Activated CD8-positive, alpha-beta T cell treated with anti-CD3 and anti-CD28 coated beads for 36 hours (primary cell): ENCODE measurements at regions not wholly inside any gene's neighbourhood (a gene's known extent, or its start where the extent isn't known, plus 50 kb on each side); places are given as distances from the start of the nearest gene placed in this dataset.

Experiments
- ATAC-seq: fragments of 200-7000 bp; cut with Tn5 transposase; one replicate; pipeline ENCODE4 v1.10.0; 2021; ENCODE audit warnings: mild to moderate bottlenecking, moderate library complexity
- CTCF ChIA-PET: fragments of 350-600 bp; sonication (Branson Sonifier 250); formaldehyde crosslinking; loops from one replicate; lab custom pipeline; 2021; ENCODE audit warnings: antibody characterized with exemption; lab: Charles Lee
- POLR2A ChIA-PET: fragments of 350-600 bp; sonication (Branson Sonifier 250); formaldehyde crosslinking; loops from one replicate; lab custom pipeline; 2021; ENCODE audit warnings: antibody characterized with exemption; lab: Charles Lee
- DNase-seq: peaks from one replicate; pipeline ENCODE4 v3.0.0-alpha.2; 2020
- H3K27ac Mint-ChIP-seq: one replicate; pipeline ENCODE4 v1.8.0; 2021; ENCODE audit warnings: mild to moderate bottlenecking, mixed read lengths
- H3K27me3 Mint-ChIP-seq: one replicate; pipeline ENCODE4 v1.8.0; 2021; ENCODE audit warnings: mixed read lengths
- H3K36me3 Mint-ChIP-seq: one replicate; pipeline ENCODE4 v1.8.0; 2021; ENCODE audit warnings: low read depth, mixed read lengths
- H3K4me1 Mint-ChIP-seq: one replicate; pipeline ENCODE4 v1.8.0; 2021; ENCODE audit warnings: low read depth, mixed read lengths
- H3K4me3 Mint-ChIP-seq: one replicate; pipeline ENCODE4 v1.8.0; 2021; ENCODE audit warnings: mild to moderate bottlenecking, moderate library complexity, mixed read lengths
- H3K9me3 Mint-ChIP-seq: one replicate; pipeline ENCODE4 v1.8.0; 2021; ENCODE audit warnings: mixed read lengths
- intact Hi-C: fragments of 100-400 bp; cut with micrococcal nuclease; formaldehyde crosslinking; loops from one replicate; pipeline ENCODE4 v1.10.0; 2022
- TF ChIP-seq, protein P1 (sequence below): fragments of 200-600 bp; IDR thresholded peaks from one replicate; pipeline ENCODE4 v1.8.0; 2022; ENCODE audit warnings: antibody characterized with exemption, mild to moderate bottlenecking

GRCh38 chr10:28427376-28427775 lies 105.5 kb upstream of the WAC start:
- intact Hi-C loops = no loop called here
- no peaks in the 10 kb centered on the region for H3K27me3 Mint-ChIP-seq
- TF ChIP-seq, protein P1, sequence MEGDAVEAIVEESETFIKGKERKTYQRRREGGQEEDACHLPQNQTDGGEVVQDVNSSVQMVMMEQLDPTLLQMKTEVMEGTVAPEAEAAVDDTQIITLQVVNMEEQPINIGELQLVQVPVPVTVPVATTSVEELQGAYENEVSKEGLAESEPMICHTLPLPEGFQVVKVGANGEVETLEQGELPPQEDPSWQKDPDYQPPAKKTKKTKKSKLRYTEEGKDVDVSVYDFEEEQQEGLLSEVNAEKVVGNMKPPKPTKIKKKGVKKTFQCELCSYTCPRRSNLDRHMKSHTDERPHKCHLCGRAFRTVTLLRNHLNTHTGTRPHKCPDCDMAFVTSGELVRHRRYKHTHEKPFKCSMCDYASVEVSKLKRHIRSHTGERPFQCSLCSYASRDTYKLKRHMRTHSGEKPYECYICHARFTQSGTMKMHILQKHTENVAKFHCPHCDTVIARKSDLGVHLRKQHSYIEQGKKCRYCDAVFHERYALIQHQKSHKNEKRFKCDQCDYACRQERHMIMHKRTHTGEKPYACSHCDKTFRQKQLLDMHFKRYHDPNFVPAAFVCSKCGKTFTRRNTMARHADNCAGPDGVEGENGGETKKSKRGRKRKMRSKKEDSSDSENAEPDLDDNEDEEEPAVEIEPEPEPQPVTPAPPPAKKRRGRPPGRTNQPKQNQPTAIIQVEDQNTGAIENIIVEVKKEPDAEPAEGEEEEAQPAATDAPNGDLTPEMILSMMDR = no peak
- no peaks in the 10 kb centered on the region for H3K9me3 Mint-ChIP-seq
- no peak for ATAC-seq
- H3K27ac Mint-ChIP-seq = no peak overlapping the region
- no peaks in the 10 kb centered on the region for H3K36me3 Mint-ChIP-seq
- peaks cover 2% of the 10 kb centered on the region for H3K4me1 Mint-ChIP-seq
- no peak for DNase-seq
- CTCF ChIA-PET = no interaction called here
- POLR2A ChIA-PET = no interaction called here
- no peak overlapping the region for H3K4me3 Mint-ChIP-seq

DNA sequence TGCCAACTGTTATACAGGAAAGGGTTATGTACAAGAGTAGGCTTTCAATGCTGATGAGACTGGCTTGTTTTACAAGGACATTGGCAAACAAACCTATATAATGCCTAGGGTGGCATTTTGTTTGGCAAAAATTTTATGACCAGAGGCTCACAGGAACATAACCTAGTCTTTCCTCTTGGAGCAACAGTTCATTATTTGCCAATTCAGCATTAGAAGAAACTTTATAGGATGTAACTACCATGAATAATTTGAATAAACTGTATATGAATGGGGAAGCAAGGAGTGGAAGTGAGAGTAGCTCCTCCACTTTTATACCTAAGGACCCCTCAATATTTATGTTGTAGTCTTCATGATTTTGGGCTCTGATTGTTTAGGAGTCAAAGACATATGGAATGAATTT lies 103.9 kb upstream of the WAC start:
- ChIA-PET CTCF (no interaction called here), POLR2A (no interaction called here)
- H3K27ac Mint-ChIP-seq = no peak overlapping the region
- no peak overlapping the region for H3K4me3 Mint-ChIP-seq
- H3K36me3 Mint-ChIP-seq = no peaks in the 10 kb centered on the region
- peaks cover 2% of the 10 kb centered on the region for H3K4me1 Mint-ChIP-seq
- DNase-seq (no peak), ATAC-seq (no peak)
- TF ChIP-seq, protein P1 = no peak
- H3K9me3 Mint-ChIP-seq = no peaks in the 10 kb centered on the region
- no peaks in the 10 kb centered on the region for H3K27me3 Mint-ChIP-seq
- intact Hi-C loops = no loop called here

DNA sequence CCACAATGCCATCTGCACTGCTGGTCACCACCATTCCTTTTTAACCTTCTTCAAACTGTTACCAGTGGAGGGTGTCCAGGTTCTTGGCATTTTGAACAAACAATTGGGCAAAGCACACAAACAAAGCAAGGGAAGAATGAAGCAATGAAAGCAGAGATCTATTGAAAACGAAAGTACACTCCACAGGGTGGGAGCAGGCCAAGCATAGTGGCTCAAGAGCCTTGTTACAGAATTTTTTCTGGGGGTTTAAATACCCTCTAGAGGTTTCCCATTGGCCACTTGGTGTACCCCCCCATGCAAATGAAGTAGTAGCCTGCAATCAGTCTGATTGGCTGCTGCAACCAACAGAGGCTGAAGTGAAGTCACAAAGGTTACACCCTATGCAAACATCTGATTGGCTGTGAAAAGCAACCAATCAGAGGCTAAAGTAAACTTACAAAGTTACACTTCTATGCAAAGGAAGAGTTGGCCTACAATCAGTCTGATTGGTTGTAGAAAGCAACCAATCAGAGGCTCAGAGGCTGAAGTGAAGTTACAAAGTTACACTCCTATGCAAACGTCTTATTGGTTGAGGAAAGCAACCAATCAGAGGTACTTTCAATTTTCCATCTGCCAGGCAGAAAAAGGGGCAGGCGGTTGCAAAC lies 103.2 kb upstream of the WAC start:
- no peaks in the 10 kb centered on the region for H3K9me3 Mint-ChIP-seq
- no peaks in the 10 kb centered on the region for H3K27me3 Mint-ChIP-seq

GRCh38 chr10:28431139-28431538 lies 101.8 kb upstream of the WAC start:
- peaks cover 2% of the 10 kb centered on the region for H3K4me1 Mint-ChIP-seq
- ChIA-PET POLR2A (no interaction called here), CTCF (interaction anchor here (0.6 to 2.2 kb wide), 6 partner anchors 10 to 190 kb away, joined by 3 to 10 read pairs (median 4); no protein-coding TSS in a partner anchor)
- ATAC-seq (no peak), DNase-seq (no peak)
- no peak overlapping the region for H3K27ac Mint-ChIP-seq
- TF ChIP-seq, protein P1 = no peak
- H3K4me3 Mint-ChIP-seq = no peak overlapping the region
- no peaks in the 10 kb centered on the region for H3K27me3 Mint-ChIP-seq
- H3K9me3 Mint-ChIP-seq = no peaks in the 10 kb centered on the region
- H3K36me3 Mint-ChIP-seq = no peaks in the 10 kb centered on the region
- intact Hi-C loops = no loop called here

More for the DNA sequence above, 103.2 kb upstream of the WAC start:
- no peak for DNase-seq
- intact Hi-C loops = no loop called here
- POLR2A ChIA-PET = no interaction called here
- Mint-ChIP-seq H3K27ac (no peak overlapping the region), H3K36me3 (no peaks in the 10 kb centered on the region), H3K4me3 (no peak overlapping the region), H3K4me1 (peaks cover 2% of the 10 kb centered on the region)
- ATAC-seq = peak; percentile 34
- TF ChIP-seq, protein P1 = no peak
- CTCF ChIA-PET = no interaction called here

GRCh38 chr10:28432210-28432676 lies 100.7 kb upstream of the WAC start:
- H3K27ac Mint-ChIP-seq = no peak overlapping the region

More at GRCh38 chr10:28432210-28432676, 100.7 kb upstream of the WAC start:
- DNase-seq = peak; percentile 16
- POLR2A ChIA-PET = no interaction called here
- CTCF ChIA-PET = interaction anchor here (0.6 to 2.2 kb wide), 5 partner anchors 12 to 1072 kb away, joined by 3 to 10 read pairs (median 5); no protein-coding TSS in a partner anchor
- H3K4me3 Mint-ChIP-seq = peak overlapping the region; percentile 1
- H3K4me1 Mint-ChIP-seq = peaks cover 2% of the 10 kb centered on the region
- TF ChIP-seq, protein P1 = peak; percentile 91
- no peaks in the 10 kb centered on the region for H3K36me3 Mint-ChIP-seq
- no peaks in the 10 kb centered on the region for H3K27me3 Mint-ChIP-seq
- intact Hi-C loops = no loop called here
- H3K9me3 Mint-ChIP-seq = no peaks in the 10 kb centered on the region
- ATAC-seq = peak; percentile 51
